HG03135 (cell line): ENCODE measurements at regions not wholly inside any gene's neighbourhood (a gene's known extent, or its start where the extent isn't known, plus 50 kb on each side); places are given as distances from the start of the nearest gene placed in this dataset.

Source experiments
- ATAC-seq: cut with Tn5 transposase; IDR thresholded peaks from one replicate; pipeline ENCODE4 v1.9.1; 2021; ENCODE audit warnings: mild to moderate bottlenecking, moderate library complexity; ENCODE audit not compliant: unreplicated experiment

- ATAC-seq = no peak
Observed at GRCh38 chr20:52823303-52823702, 148.9 kb upstream of the TSHZ2 start.

GRCh38 chr20:52820641-52821292, 151.4 kb upstream of the TSHZ2 start:
- no peak for ATAC-seq

- no peak for ATAC-seq
Observed at GRCh38 chr20:52818491-52818890, 153.7 kb upstream of the TSHZ2 start.

GRCh38 chr20:52817981-52818380, 154.2 kb upstream of the TSHZ2 start:
- ATAC-seq = no peak

- ATAC-seq = no peak
Observed at GRCh38 chr20:52817511-52817910, 154.6 kb upstream of the TSHZ2 start.

DNA sequence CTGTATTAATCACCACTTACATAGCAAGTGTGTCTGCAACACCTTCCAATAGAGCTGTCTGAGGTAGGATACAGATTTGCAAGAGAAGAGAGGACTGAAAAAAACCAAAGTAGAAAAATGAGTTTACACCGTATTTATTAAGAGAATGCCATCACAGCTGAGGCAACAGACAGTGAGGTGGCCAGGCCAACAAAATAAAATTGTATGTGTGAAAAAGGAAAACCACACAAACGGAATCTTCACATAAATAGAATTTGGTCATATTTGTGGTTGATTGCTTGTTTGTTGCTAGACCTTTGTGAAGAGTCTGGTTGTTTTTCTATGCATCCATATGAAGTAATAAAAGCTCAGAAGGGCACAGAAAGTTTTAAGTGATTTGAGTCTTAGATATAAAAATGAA, 157.8 kb upstream of the TSHZ2 start:
- ATAC-seq = no peak

- ATAC-seq = no peak
Observed at GRCh38 chr20:52812231-52812847, 159.8 kb upstream of the TSHZ2 start.

DNA sequence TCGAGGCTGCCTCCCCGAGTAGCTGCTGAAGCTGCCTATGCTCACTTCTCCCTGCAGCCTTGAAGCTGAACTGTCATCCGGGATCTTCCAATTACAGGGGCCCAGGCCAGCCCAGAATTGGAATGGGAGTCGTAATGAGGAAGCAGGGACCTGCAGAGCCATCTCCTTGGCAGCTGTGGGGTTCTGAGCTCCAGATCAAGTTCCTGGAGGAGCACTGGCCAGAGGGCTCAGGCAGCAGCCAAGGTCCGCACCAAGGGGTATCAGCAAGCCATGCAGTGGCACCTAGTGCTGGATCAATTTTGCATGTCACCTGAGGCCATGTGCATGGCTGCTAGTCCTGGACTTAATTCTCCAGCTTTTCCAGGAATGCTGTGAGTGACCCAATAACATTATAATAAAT, 163.2 kb upstream of the TSHZ2 start:
- no peak for ATAC-seq

DNA sequence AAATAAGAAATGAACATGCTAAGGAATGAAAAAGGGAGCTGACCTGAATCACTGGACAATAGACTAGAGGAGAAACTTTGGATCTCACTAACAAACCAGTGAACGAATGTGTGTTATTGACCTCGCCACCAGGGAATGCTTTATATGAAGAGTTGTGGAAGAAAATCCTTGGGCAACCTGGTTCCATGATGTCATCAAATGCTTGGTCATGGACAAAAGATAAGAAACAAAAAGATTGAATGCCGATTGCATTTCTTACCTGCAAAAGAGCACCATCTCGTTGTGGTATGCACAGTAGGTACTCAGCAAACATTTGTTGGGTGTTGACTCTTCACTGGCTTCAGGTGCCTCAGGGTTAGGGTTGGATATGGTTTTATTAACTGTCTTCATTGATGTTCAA, 165.2 kb upstream of the TSHZ2 start:
- no peak for ATAC-seq

DNA sequence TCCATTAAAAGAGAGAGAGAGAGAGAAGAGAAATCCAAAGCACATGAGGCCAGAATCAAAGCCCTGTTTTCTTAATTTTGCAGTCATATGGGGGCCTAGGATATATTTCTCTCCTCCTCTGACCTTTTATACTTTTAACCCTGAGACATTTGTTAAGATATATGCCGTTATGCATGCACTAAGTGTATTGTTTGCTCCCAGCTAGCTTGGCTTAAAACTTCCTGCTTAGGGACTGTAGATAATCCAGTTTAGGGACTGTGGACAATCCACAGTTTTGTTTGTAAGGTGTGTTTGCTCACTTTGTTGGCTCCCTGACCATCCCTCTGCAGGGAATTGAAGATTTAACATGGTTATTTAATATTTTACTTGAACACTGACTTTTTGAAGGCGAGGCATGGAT, 166.3 kb upstream of the TSHZ2 start:
- no peak for ATAC-seq

GRCh38 chr20:52805296-52805571, 166.9 kb upstream of the TSHZ2 start:
- ATAC-seq = no peak

DNA sequence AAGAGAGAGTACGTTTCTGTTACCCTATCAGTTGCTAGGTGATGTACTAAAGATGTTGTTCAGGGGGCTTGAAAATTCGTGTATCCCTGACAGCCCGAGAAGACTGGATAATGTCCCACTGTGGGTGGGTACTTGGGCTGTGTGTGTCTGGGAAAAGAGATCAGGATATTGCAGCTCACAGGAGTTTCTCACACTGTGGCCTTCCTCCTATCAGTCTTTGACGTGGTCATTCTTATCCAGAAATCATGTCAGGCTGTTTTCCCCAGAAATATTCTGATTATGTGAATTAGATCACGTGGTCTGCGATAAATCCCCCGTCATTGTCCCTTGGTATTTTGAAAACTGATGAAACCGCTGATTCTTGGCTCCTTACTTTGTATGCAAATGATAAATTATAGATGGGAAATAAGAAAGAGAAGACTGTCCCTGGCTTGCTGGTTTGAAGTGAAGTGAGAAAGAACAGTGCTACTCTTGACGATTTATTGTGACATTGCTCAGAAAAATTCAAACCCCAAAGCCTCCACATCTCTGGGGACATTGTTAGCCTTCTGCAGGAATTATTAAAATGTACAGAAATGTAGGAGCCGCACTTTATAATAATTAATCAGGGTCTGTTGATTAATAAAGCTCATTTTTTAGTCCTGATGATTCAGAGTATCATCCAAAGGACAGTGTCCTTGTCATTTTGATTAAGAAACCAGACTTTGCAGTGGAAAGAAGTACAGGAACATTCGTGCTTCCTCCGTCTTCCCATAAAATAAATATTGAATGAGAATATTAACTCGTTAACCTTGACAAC, 167.5 kb upstream of the TSHZ2 start:
- no peak for ATAC-seq

DNA sequence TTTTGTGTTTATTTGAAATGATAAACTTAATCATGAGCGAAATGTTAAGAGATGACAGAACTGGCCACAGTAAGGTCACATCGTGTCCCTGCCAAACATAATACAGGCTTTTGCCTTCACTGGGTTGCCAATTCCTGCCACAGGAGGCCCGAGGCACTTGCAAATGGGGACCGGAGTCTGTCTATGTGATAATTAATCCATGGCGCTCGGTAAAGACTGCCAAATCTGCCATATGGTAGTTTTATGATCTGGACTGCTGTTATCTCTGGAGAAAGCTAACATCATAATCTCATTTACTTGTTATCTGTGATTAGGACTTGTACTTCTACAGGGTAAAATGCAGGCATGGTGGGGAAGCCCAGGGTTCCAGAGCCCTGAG, 170.5 kb upstream of the TSHZ2 start:
- no peak for ATAC-seq

DNA sequence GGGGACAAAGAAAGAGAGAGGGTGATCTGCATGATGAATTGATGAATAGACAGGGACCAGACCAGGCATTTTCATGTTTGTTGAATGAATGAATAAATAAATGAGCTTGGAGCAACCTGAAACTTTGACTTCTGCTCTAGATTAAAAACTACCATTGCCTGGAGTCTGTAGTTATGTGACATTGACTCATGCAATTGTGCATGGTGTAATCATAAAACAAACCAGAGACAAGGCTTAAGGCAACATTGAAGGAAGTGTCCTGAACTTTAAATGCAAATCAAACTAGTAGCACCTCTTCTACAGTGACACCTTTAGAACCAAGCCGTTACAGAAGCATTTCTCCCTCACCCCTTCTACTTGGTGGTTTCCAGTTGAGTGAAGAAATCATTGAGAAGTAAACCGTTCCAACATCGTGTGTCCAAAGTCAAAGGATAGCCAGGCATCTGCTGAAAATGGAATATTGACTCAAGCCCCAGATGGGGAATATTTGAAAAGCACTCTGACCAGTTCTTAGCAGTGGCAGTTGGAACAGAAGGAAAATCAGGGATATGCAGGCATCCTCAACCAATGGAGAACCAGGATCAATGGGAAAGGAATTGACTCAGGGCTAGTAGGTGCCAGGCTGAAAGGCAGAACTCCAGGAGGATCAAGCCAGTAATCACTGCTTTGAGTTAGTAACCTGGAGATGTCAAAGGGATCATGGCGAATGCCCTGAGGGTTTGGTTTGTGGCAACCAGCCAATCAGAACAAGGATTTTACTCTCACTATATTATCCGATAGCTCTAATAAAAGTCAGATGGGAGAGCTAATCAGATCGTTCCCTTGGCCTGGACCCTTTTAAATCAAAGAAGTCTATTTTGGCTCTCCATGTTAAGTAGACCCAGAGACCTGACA, 171.2 kb upstream of the TSHZ2 start:
- no peak for ATAC-seq

DNA sequence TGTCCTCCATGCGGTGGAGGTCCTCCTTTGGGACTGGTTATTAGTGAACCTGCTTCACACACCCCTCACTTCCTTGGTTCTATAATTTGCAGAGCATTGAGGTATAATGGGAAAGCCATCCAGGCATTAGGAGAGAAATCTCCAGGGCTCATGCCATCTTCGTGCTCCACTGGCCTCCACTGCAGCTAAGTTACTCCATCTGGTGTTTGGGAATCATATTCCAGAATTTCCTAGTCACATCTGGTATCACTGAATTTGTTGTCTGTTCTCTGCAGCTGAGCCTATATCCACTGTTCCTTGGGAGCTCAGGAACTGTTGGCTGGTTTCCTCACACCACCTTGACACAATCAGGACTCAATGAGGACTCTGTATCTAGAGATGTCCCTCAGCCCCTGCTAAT, 173.0 kb upstream of the TSHZ2 start:
- no peak for ATAC-seq

DNA sequence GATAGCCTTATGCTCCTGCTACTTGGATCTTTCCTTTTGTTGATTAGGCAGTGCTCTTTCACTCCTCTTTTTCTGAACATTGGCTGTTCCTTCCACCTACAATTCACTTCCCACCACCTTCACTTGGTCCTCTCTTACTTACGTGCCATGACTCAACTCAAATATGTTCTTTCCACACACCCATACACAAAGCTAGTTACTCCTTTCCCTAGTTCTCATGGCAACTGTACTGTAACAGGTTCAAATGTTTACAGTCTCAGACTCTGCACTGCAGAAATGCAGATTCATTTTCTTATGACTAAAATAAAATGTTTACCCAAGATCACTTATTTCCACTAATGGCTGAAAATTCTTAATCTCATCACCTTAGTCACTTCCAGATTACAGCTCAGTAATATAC, 174.0 kb upstream of the TSHZ2 start:
- no peak for ATAC-seq

GRCh38 chr20:52794853-52795252, 177.3 kb upstream of the TSHZ2 start:
- no peak for ATAC-seq

- ATAC-seq = no peak
Observed at GRCh38 chr20:52793339-52793963, 178.7 kb upstream of the TSHZ2 start.

GRCh38 chr20:52791091-52791490, 181.1 kb upstream of the TSHZ2 start:
- no peak for ATAC-seq

DNA sequence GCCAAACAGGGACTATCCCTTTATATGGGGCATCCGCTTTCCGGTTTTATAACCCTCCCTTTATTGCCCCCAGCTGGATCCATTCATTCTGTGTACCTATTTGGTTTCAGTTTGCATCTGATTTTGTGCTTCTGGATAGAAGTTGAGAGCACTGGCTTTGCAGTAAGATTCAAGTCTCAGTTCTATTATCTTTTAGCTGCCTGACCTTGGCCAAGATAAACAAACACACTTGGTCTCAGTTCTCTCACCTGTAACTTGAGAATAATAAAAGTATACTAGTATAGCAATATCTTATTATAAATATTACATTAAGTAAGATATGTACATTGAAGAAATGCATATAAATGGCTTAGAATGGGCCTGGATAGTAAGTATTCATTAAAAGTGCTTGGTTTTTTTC, 182.4 kb upstream of the TSHZ2 start:
- ATAC-seq = no peak

GRCh38 chr20:52787962-52788361, 184.2 kb upstream of the TSHZ2 start:
- no peak for ATAC-seq
